ENCODE measurements at regions not wholly inside any gene's neighbourhood (a gene's known extent, or its start where the extent isn't known, plus 50 kb on each side); places are given as distances from the start of the nearest gene placed in this dataset.

- no peak for TF ChIP-seq FOSL1 (CRISPR knock-in tag; IDR thresholded peaks at IDR 0.05; ENCODE audit: borderline replicate concordance)
- no peak for TF ChIP-seq ZBTB10 (CRISPR knock-in tag; IDR thresholded peaks at IDR 0.05; ENCODE audit: borderline replicate concordance)
- TF ChIP-seq ZNF276 (CRISPR knock-in tag; IDR thresholded peaks at IDR 0.05; ENCODE audit: low read depth): 0 out of 2 replicates have a peak, but pooled peaks have one; percentile 85
- TF ChIP-seq ZNF280B (CRISPR knock-in tag; IDR thresholded peaks at IDR 0.05; ENCODE audit: borderline replicate concordance): no peak; the same call in 1 of the 2 replicates
- 0 out of 2 replicates have a peak, but pooled peaks have one; percentile 11 for TF ChIP-seq RFXANK (CRISPR knock-in tag; IDR thresholded peaks at IDR 0.05)
- TF ChIP-seq U2AF2 (IDR thresholded peaks at IDR 0.05; ENCODE audit: low read depth, low read length): no peak
- peak; percentile 83 for TF ChIP-seq ZNF792 (CRISPR knock-in tag; IDR thresholded peaks at IDR 0.05)
- no peak for TF ChIP-seq SOX13 (IDR thresholded peaks at IDR 0.05)
- TF ChIP-seq SOX13 (CRISPR knock-in tag; conservative IDR thresholded peaks at IDR 0.05 in 1 of 2, IDR thresholded peaks at IDR 0.05 in 1 of 2): peak in 1 of 2 experiments; percentile 71; a peak in 2 of 4 replicates
- TF ChIP-seq THAP8 (CRISPR knock-in tag; IDR thresholded peaks at IDR 0.05; ENCODE audit: borderline replicate concordance): no peak
- peak; percentile 68 for TF ChIP-seq CREB1 (IDR thresholded peaks at IDR 0.05)
- TF ChIP-seq CREB1 (CRISPR knock-in tag; IDR thresholded peaks at IDR 0.05): peak; percentile 68; the same call in 1 of the 2 replicates
- TF ChIP-seq ZNF318 (CRISPR knock-in tag; IDR thresholded peaks at IDR 0.05): no peak
Observed at GRCh38 chr6:167760979-167761793, 65.5 kb upstream of the AFDN start (continued).
